Stimulated activated CD4-positive, alpha-beta T cell treated with anti-CD3 and anti-CD28 coated beads, Interleukin-15, amount 100 ng/mL, for 1 hour (primary cell): ENCODE measurements at regions not wholly inside any gene's neighbourhood (a gene's known extent, or its start where the extent isn't known, plus 50 kb on each side); places are given as distances from the start of the nearest gene placed in this dataset.

Experiments
- DNase-seq, 2 donors: peaks; one replicate each; pipeline ENCODE4 v3.0.0-alpha.2; 2020; ENCODE audit warnings: low read depth in 1 of 2, low spot score in 1 of 2

DNA sequence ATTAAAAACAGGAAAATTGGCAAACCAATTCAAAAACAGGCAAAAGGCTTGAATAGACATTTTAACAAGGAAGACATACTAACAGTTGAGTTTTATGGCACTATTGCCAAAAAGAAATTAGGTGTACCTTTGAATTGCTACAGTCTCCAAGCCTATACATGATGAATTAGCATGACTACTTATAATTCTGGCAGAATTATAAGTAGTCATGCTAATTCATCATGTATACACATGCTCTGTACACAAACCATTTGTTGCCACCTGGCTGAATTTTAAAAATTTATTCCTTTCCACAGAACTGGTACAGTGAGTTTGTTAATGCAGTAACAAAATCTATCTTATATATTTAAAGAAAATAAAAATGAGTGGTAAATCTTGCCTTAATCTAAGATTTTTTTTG, 1332.0 kb upstream of the CRIM1 start:
- no peak for DNase-seq

DNA sequence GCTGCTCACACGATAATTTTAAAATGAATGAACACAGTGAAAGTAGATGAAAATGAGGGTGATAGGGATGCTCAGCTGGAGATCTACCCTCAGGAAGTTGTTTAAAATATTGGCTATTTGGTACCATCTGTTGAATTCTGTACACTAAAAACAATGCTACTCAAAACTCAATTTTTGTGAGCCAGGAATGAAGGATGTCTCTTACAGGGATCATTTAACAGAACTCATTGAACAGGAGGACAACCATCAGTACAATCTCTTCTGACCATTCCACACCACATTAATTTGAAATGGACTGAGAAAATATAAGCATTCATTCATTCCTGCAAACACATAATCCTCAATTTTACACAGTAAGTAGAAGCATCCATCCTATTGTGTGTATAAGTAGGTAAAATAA, 1355.1 kb upstream of the CRIM1 start:
- no peak for DNase-seq

DNA sequence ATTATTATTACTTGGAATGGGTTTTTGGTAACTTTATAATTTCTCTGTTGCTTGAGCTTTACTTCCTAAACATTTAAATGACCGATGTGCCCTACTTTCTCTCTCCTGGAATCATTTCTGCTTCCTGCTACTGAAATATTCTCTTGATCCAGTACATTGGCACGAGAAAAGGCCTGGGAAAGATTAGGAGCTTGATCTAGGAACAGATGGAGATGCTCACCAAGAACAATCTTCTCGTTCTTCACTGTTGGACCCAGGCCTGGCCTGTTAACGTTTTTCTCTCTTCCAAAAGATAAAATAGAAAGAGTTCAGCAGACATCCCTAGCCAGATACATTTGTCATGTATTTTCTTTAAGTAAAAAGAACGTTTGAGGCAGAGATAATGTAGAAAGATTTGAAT, 1356.8 kb upstream of the CRIM1 start:
- no peak for DNase-seq

DNA sequence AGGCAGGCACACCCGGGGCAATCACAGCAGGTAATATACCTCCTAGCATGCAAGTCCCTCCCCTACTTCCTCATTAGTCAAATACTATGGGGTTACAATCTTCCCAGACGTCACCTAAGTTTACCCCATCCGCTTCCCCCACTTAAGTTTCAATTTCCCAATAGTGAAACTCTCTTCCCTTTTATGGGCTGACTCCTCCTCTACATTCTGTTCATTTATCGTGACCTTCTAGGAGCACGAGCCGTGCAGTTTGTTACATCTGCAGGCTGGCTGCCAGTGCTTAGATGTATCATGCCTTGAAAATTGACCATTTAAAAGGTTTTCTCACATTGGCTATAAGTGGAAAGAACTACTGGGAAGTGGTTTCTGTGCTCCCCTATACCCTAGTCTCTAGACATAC, 1357.8 kb upstream of the CRIM1 start:
- no peak for DNase-seq

DNA sequence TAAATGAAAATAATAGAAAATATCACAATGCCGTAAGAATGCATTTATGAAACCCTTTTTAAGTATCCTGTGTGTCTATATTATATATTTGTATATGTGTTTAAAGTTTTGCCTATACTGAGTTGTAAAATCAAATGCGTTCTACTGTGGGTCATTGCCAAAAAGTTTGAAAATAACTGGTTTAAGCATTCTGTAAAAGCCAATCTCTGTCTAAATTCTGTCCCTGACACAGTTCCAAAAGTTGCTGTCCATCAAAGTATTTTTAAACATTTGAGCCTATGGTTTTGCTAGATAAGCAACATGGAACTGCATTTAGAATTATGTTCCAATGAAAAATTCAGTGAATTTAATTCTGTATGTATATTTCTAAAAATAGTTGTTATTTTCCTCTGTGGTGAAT, 1360.4 kb upstream of the CRIM1 start:
- no peak for DNase-seq

DNA sequence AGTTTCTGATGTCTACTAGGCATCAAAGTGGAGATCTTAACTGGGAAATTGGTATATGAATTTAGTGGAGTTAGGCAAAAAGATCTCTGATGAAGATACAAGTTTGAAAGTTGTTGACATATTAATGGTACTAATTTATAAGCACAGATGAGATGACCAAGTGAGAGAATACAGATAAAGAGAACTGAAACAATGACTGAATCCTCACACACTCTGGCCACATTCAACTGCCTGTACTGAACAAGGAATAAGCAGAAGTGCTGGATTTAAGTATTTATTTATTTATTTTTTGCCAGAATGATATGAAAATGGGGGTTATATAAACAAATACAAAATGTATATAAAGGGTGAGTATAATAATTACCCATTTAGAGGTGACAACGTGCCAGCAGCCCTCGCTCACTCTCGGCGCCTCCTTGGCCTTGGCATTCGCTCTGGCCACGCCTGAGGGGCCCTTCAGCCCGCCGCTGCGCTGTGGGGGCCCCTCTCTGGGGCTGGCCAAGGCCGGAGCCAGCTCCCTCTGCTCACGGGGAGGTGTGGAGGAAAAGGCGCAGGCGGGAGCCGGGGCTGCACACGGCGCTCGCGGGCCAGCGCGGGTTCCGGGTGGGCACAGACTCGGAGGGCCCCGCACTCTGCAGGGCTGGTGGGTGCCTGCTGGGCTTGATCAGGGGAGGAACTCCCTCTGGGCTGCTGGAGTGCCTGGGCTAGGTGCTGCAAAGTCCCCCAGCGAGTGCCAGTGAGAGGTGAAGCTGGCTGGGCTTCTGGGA, 1363.9 kb upstream of the CRIM1 start:
- no peak for DNase-seq

DNA sequence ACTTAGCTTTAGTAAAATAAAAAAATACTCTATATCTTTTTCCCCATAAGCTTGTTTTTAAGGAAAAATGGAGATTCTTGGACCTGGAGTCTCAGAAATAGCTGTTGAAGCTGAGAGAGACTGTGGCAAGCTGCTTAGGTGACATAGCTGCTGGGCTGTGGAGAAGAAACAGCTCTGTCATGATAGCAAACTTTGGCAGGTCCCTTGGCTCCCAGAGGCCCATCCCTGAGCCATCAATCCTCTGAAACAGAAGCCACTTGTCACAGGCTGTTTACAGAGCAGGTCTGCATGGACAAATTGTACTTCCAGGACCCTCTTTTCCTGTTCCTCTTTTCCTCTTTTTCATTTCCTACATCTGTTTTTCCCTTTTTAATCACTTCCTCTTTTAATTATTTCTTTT, 1370.1 kb upstream of the CRIM1 start:
- DNase-seq, result no peak

DNA sequence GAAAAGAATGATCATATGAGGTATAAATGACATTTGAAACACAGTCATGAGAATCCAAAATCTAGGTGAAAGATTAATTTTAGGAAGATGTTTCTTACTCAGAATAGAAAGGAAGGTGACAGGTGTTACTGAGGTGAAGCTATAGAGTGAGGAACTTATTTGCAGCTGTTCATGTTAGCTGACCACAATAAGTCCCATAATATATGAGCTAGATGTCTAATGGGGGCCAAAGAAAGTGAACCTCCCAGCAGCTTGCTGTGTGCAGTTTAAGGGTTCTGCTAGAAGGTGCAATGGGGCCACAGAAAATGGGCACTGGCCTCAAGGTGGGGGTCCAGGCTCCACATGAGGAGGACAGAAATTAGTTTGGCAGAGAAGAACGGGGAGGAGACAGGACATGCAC, 1374.9 kb upstream of the CRIM1 start:
- no peak for DNase-seq

DNA sequence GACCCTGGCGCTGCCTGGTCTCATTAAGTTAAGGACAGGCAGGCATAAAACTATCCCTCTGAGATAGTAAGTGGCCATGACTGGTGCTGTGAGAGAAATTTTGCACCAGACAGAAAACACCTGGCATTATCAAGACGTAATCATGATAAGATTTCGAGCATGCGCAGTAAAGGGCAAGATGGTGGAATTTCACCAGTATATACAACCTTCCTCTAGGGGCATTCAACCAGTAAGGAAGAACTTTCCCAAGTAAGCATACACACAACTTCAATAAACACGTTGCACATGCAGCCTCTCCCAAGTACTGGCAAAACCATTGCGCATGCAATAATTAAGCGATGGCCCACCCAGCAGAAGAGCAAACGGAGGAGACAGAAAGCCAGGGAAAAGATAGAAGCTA, 1376.4 kb upstream of the CRIM1 start:
- no peak for DNase-seq

DNA sequence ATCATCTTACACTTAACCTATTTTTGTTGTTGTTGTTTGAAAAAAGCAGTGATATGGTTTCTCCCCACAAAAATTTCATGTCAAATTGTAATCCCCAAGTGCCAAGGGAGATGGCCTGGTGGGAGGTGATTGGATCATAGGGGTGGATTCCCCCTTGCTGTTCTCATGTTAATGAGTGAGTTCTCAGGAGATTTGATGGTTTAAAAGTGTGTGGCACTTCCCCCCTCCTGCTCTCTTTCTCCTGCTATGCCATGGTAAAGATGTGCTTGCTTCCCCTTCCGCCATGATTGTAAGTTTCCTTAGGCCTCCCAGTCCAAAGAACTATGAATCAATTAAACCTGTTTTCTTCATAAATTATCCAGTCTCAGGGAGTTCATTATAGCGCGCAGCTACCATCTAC, 1362.7 kb upstream of the FAM98A start:
- no peak for DNase-seq

DNA sequence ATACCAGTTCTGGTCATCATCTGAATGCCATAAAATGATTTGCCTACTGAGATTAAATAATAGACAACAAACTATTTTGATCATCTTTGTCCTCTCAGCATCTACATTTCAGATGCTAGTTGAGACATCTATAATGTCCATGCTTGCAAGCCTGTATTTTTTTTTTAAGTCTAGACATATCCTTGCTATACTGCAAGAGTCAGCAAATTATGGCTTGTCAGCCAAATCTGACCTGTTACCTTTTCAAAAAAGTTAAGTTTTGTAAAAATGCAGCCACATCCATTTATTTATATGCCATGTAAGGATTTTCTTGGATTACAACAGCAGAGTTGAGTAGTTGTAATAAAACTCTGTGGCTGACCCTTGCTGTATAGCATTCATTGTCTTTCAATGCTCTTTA, 1355.7 kb upstream of the FAM98A start:
- no peak for DNase-seq

DNA sequence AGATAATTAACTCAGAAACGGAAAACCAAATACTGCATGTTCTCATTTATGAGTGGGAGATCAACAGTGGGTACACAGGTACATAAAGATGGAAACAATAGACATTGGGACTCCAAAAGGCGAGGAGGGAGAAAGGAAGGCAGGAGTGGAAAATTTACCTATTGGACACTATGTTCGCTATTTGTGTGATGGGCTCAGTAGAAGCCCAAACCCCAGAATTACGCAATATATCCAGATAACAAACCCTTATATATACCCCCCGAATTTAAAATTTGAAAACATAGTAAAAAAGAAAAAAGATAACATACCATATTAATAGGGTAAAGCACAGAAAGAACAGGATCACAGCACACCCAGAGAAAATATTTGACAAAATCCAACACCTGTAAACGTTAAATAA, 1351.7 kb upstream of the FAM98A start:
- no peak for DNase-seq

DNA sequence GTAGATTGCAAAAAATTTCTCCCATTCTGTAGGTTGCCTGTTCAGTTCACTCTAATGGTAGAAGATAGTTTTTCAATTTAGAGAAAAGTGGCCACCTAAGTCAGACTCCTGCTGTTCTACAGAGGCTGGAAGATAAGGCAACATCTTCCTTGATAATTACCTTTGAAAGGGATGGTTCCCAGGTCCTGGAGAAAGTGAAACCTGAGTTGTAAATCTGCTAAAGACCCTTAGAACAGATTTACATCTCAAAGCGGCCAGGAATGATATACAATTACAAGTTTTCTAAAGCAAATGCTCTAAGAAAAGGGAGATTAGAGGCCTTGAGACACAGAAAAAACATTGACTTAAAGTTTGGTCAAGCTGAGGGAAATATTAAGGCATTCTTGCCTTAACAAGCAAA, 1350.2 kb upstream of the FAM98A start:
- DNase-seq, result no peak

DNA sequence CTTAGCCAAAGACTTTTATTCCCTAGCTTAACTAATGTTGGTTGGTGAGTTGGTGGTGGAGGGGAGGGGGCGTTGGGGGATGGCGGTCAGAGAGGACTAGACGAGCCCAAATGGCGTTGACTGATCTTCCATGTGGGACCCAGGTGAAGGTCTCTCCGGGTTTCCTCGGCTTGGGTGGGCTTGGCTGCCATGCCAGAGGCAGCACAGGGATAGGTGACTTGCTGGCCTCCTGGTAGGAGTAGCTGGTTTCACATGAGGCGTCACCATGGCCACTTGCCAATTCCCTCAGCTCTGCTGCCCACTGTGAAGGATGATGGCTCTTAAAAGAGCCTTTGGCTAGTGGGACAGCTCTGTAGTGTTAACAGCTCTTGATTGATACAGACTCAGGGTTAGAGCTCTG, 1337.0 kb upstream of the FAM98A start:
- DNase-seq, result no peak

DNA sequence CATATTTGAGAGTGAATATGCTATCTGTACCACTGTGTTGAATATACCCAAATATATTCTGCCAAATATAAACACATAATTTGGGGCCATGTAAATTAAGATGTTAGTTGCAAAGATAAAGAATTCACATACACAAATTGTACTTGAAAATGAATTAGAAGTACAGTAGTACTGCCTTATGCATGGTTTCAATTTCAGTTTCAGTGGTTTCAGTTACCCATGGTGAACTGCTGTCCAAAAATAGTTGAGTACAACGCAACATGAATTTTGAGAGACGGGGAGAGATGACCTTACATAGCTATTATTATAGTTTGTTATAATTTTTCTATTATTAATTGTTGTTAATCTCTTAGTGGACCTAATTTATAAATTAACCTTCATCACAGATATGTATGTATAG, 1313.0 kb upstream of the FAM98A start:
- DNase-seq, result no peak

DNA sequence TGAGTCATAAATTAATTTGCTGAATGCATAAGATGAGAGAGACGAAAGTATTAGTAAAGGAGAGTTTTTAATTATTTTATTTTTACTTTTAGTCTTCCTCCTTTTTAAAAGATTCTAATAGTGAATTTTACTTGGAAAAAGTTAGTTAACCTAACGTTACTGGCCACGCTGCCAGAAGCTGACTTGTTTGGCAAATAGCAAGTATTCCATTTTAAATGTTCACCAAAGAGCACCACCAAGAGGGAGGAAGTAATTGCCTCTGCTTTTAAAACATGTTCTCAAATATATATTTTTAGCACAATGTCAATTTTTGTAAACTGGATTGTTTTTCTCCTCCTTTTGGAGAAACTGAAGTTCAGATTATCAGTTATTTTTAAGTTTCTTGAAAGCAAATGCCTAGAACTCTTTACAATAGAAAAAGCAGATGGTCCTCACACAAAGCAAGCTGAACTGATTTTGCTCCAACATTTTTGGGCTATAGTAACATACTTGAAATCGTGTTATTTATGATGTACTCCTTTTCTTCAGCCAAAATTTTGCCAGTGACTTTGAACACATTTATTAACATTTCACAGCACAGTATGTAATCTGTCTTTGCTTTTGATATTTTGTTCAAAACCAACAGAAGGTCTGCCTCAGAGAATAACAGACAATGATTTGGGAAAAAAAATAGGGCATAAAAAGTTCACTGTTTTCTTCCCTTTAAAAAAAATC, 1311.0 kb upstream of the FAM98A start:
- DNase-seq, result no peak

DNA sequence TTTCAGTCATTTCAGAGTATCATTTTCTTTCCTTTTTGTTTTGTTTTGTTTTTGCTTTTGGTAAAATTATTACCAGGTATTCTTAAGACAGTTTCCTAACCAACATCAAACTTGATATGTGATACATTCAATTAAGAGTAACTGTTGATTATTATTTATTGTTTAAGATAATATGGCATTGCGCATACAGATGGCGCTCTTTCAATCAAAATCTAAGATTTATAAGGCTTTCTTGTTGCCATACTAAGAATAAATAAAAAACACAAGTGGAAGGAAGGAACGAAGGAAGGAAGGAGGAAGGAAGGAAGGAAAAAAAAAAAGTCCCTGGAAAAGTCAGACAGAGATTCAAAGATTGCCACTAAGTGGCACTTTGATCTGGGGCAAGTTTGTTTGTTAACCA, 1308.7 kb upstream of the FAM98A start:
- no peak for DNase-seq

DNA sequence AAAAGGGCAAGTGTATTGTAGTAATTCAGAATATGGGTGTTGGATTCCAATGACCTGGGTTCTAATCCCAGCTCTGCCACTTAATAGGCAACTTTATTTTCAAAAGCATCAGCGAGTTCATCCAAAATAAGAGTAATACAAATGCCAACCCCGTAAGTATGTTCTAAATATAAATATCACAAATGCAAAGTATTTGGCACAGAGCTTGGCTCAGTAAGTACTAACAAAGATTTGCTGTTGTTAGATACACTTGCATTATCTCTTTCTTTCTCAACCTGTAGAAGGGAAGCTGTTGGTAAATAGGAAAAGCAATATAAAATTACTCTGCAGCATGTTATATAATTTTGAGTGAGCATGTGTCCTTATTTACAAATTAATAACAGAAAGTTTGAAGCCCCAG, 1302.6 kb upstream of the FAM98A start:
- DNase-seq, result no peak

DNA sequence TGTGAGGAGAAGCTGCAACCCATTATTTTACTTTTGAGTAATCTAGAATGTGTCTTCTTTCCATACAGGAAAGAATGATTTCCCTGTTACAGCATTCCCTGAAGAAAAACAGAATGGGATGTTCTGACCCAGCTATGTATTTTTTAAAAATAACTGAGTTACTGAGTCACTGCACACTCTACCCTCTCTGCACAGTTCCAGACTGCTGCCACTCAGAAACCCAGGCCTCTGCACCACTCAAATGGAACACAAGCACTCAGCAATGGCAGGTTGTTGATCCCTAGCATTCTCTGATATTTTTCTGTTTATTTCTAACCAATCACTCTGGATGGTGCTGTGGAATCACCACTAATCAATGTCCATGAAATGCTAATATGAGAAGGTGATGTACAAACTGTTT, 1300.0 kb upstream of the FAM98A start:
- DNase-seq, result no peak

DNA sequence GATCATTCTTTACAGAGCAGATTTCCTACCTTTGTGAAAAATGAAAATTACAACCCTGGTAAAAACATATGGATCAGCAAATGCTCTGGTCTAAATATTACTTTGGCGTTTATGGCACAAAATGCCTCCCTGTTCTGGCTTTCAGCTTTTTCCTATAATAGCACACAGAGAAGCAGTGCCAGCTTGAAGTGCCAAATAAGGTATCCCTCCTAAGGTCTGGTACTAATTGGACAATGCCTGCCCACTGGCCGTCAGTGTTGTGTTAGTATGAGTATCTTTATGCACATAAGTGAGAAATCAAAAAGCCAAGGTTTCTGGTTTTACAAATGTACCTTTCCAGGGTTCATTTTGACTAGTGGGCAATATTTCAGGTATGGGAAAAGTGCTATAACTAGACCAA, 1293.7 kb upstream of the FAM98A start:
- DNase-seq, result no peak

DNA sequence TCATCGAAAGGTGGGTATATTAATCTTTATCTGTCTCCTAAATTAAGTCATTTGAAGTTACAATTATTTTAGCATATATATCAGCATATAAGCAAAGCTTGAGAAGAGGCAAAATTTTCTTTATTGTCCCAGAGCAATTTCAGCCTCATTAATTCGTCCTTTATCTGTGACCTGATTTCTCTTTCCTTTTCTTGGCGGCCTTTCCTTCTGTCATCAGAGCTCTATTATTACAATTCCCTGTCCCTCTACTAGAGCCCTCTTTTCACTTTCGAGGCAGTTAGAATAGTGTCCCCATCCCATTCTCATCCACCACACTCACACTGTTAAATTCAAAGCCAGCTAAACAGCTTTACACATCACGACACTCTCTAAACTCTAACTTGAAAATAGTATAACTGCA, 1293.2 kb upstream of the FAM98A start:
- no peak for DNase-seq

DNA sequence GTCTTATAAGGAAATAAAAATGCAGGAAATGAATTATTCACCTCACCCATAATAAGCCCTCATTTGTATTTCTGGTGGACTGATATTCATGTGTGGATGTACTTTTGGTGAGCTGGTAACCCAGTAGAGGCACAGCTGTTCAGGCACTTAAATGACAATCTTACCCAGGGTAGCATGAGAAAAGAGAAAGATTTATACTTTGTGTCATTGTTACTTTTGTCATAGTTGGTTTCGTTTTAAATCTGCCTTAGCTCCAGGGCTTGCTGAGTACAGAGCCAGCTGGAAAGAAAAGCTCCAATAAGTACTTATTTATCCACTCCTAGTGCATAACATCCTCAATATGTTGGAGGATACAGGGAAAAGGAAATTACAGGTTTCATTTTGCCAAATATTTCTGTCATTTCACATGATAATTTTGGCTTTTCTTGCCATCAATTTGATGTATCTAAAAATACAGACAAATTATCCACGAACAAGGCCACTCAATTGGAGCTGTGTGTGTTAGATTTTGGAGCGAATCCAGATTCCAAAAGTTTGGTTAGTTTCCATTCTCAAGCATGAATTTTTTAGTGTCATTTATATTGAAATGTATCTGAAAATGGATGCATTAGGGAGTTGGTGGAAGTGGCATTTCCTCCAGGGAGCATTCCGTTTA, 1276.1 kb upstream of the FAM98A start:
- DNase-seq, result no peak

DNA sequence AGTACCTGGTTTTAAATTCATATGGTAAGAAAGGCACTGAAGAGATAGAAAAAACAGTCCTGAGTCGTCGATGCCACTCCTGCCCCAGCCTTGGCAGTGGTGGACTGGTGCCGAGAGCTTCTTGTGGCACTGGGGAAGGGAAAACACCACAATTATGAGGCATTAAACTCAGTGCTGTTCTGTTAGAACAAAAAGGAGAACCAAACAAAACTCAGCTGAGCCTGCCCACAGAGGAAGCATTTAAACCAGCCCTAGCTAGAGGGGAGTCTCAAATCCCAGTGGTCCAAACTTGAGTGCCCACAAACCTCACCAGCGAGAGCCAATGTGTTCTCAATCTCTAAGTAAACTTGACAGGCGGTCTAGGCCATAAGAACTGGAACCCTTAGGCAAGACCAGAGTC, 1254.5 kb upstream of the FAM98A start:
- DNase-seq, result no peak
